ENCODE measurements at regions not wholly inside any gene's neighbourhood (a gene's known extent, or its start where the extent isn't known, plus 50 kb on each side); places are given as distances from the start of the nearest gene placed in this dataset.

DNA sequence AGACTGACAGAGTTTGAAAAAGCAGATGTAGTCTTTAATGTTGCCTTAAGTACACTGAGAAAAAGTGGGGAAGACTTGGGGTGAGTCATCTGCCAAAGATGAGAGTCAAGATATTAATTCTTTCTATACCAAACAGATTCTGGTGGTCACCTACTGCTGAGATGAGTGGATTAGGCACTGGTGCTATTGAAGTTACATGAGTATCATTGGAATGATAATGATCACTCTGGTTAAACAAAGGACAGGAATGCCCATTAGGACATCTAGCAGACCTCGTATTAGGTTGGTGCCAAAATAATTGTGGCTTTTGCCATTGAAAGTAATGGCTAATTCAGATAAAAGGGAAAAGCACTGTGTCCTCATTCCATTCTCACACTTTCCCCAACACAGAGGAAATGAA is 1588.9 kb downstream of the KCNT2 start:
- DNase-seq, result no peak

DNA sequence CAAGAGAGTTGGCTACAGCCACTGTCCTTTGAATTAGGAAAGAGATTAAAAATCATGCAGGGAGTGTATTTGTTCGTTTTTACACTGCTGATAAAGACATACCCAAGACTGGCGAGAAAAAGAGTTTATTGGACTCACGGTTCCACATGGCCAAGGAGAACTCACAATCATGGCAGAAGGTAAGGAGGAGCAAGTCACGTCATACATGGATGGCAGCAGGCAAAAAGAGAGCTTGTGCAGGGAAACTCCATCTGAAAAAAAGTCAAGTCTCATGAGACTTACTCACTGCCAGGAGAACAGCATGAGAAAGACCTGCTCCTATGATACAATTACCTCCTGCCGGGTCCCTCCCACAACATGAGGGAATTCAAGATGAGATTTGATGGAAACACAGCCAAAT is 1595.2 kb downstream of the KCNT2 start:
- no peak for DNase-seq

DNA sequence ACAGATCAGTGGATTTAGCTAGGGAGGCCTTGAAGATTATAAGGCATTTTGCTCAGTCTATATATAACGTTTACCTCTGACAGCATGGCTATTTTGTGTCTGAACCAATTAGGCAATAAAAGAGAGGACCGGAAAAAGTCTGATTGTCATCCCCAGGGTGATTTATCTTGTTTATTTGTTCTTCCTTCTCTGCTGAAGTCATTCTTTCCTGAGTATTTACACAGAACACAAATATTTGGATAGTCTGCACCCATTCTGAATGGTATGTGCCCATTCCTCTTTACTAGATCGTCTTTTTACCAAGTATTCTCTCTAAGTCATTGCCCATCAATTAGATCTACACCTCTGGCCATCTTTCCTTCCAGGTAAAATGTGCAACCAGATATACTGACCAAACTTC is 1602.9 kb downstream of the KCNT2 start:
- no peak for DNase-seq

DNA sequence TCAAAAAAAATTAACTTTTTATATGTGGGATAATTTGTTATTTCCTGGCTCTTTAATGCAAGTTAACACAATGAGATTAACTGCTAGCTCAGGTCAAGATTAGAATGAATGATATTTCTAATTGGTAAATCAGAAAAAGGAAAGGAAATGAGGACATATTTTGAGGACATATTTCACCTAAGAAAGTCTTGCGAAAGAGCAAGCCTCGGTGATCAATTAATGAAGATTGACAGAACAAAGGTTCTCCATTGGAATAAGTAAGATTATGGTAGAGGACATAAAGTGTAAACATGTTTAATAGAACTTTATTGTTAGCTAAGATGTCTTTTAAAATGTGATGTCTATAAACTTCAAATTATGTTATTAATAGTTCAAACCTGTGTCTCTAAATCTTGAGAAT is 1617.8 kb downstream of the KCNT2 start:
- DNase-seq, result no peak

DNA sequence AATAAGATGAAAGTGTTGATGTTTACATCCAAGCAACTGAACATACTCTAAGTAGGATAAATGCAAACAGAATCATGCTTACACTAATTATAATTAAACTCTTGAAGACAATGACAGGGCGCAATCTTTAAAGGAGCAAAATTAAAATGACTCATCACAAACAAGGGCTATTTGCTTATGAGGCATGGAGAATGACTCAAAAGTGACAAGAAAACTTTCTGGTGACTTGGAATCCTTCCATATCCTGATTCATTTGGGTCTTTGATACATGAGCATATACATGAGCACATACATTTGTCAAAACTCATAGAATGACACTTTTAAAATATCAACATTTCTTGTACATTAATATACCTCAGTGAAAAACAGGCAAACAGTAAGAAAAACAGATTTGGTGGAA is 1632.3 kb downstream of the KCNT2 start:
- DNase-seq, result no peak

DNA sequence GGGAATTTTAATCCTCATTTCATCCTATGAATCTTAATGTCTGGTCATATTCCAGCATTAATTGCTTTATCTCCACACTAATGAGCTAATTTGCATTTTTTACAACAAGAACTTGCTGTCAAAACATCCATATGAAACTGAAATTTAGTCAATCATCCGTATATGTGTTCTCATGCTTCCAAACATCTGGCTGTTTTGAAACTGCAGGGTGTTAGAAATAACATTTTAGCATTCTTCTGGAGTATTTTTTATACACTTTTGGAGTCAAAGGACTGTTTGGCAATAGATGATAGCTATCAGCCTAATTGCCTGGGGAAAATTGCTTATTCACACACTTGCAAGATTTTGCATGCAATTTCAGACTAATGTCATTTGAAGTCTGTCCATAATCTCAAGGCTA is 1639.3 kb downstream of the KCNT2 start:
- no peak for DNase-seq

DNA sequence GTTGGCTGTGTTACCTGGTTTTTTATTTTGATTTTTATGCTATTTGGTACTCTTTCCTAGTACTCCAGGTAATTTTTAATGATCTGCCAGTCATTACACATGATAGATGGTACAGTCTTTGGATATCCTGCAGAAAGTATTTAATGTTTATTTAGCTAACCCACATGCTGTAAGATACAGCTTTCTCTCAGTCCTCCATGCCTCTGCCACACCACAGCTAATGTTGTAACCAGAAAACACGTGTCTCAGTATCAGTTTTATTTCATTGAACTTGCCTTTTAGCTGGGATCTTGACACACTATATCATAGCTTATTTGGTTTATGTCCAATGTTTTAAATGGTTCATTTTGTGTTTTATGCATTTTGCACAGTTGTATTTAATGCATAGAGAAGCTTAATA is 1648.4 kb downstream of the KCNT2 start:
- no peak for DNase-seq

DNA sequence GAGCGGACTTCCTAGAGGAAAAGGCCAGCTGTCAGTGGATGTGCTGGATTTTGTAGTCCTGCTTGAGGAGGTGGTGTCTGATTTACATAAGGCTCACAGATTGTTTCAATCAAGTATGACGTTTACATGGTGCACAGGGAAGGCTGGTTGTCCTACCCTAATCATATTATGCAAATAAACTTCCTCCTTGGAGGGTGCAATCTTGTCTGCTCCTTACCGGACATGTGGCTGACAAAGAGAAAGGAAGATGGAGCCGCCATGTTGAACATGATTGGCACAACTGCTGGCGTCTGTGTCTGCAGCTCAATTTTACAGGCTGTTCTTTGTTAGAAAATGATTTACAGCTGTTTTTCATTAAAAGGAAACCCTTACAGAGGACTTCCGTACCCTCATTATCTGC is 1656.1 kb downstream of the KCNT2 start:
- DNase-seq, result no peak

DNA sequence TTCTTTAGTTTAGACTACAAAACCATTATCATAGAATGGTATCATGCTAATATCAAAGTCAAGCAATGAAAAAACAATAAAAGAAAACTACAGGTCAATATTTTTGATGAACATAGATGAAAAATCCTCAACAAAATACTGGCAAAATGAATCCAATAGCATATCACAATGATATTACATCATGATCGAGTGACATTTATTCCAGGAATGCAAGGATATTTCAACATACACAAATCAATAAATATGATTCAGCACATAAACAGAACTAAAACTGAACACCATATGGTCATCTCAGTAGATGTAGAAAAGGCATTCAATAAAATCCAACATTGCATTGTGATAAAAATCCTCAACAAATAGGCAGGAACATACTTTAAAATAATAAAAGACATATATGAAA is 1657.7 kb downstream of the KCNT2 start:
- no peak for DNase-seq

DNA sequence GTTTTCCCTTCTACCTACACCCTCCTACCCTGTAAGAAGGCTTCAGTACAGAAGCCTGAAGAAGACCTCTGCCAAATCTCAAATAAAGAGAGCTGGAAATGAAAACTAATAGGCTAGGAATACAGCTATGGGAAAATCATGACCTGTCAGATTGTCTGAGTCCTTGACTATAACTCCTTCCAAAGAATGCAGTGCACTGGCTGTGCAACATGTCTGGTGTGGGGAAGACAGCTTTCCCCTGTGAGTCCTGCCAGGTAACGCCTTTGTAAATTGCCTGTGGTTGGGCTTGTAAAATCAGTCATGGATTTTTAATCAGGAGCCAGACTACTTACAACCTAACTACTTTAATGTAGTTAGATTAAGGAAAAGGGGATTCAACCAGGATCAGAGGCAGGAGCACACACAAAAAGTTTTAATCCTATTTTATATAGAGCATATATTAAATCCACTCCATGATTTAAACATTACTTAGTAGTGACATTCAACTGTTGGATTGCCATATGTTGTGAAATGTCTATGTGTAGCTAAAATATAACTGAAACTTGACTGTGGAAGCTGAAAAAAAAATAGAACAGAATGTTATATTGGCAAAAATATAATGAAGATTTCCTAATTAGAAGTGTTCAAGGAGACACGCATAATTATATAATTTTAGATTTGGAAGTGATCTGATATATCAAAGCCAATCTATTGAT is 1667.8 kb downstream of the KCNT2 start:
- no peak for DNase-seq

DNA sequence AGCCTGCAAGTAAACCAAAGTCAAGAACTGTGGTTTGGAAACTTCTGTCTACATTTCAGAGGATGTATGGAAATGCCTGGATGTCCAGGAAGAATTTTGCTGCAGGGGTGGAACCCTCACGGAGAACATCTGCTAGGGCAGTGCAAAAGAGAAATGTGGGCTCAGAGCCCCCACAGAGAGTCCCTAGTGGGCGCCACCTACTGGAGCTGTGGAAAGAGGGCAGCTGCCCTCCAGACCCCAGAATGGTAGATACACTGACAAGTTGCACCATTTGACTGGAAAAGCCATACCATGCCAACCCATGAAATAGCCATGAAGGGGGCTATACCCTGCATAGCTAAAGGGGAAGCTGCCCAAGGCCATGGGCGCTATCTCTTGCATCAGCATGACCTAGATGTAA is 1672.4 kb downstream of the KCNT2 start:
- no peak for DNase-seq

DNA sequence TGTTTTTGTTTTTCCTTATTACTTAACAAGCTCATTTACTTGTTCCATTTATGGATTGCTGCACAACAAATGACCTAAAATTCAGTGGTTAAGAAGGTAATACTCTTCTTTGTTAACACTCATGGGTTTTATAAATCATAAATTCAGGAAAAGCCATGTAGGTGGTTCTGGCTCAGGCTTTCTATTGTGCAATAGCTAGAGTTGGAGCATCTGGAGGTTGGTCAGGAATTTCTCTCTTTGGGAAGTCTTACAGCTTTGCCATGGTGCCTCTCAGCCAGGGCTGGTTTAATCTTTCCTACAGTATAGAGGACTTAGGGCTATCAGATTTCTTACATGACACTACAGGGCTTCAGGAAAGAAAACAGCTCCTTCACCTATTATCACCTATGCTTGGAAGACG is 1677.1 kb downstream of the KCNT2 start:
- DNase-seq, result no peak

DNA sequence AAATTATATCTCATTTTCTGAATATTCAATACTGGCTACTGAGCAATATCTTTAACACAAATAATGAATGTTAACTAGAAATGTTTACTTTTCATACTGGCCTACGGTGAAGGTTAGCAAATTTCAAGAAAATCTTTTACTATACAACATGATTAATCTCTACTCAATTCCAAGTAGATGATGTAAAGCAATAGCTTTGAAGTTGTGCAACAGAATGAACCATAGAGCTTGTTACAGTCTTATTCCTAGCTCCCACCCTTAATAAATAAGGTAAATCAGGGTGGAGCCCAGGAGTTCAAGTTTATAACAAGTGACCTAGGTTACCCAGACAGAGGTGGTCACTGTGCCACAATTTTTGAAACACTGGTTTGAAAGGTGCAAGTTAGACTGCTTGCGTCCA is 1678.1 kb downstream of the KCNT2 start:
- DNase-seq, result no peak

DNA sequence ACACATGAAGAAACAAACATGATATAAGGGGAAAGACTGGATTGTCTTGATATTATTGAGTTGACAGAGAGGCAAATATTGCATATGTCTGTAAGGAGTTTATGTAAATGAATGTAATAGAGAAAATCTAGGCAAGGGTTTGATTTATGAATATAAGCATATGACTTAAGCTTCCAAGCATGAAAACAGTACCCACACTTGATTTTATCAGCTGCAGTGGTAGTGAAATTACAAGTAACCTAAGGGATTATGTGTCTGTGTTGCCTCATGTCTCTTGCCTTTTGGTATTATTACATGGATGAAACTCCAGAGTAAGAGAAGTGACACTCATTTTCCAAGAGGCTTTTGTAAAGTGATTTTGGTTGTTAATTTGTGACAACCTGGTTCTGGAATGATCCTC is 1678.9 kb downstream of the KCNT2 start:
- DNase-seq, result no peak

DNA sequence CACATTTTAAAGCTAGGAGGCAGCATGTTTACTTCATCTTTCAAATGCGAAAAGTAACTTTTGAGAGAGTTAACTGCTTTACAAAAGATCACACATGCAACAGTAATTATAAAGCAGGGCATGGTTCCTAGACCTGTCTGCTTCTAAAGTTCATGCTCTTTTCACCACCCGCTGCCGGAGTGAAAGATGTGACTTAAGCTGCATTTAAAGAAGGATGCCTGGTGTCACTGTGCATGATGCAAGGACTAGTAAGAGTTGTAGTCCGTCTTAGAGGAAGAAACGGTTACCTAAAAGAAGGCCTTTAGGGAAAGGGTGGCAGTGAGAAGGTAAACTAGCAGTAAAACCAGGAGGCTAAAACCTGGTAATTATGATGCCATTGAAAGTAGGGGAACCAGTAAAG is 1689.1 kb downstream of the KCNT2 start:
- no peak for DNase-seq

DNA sequence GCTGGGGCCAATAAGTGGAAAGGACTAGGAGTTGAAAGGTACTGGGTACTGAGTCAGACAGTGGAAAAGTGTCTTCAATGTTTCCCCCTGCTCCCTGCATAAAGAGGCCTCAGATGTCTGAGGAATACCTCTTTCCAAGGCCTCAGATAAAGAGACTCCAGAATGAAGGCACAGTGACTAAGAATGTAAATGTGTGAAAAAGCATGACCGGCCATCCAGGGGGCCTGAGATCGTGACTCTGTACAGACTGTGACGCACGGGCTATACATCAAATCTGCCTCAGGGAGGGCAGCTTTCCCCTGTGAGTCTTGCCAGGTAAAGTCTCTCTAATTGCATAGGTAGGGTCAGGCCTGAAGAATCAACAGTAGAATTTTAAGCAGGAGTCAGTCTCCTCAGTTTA is 1690.5 kb downstream of the KCNT2 start:
- no peak for DNase-seq

DNA sequence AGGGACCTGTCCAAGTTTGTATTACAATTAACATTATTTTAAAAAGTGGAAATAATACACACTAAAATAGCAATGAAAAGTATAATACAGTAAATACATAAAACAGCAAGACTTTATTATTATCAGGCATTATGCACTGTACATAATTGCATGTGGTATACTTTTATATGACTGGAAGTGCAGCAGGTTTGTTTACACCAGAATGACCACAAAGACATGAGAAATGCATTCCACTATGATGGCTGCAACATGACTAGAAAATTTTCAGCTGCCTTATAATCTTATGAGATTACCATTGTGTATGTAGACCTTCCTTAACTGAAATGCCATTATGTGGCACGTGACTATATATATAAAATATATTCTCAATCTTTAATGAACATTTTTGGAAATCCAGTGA is 1699.6 kb downstream of the KCNT2 start:
- no peak for DNase-seq

DNA sequence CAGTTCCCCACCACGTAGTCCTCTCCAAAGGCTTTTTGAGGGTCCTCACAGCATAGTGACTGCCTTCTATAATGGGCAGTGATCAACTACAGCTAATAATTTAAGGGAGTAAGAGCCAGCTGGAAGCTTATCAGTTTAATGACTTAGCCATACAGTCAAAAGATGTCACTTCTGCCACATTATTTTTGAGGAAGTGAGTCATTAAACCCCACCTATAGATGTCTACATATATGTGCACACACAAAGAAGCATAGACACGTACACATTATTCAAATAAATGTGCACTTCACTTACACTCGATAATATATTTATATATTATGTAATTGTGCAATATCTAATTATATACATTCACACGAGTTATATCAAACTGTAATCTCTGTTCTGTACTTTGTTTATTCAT is 1704.7 kb downstream of the KCNT2 start:
- no peak for DNase-seq

DNA sequence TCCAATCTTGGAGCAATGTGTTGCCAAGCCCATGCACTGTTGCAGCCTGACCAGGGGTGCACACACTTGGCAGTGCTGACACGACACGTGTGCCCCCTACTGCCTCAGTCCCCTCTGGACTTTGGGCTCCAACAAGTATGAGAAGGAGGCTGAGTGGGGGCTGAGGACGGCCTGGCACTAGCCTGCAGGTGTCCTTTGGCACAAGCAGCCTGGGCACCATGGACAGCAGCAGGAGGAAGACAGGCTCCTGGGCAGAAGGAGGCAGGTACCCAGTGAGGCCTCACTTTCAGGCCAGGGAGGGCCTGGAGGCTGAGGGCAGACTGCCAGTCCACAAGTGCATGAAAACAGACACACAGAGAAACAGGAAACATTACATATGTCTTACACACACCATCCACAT is 1702.9 kb upstream of the B3GALT2 start:
- DNase-seq, result no peak

DNA sequence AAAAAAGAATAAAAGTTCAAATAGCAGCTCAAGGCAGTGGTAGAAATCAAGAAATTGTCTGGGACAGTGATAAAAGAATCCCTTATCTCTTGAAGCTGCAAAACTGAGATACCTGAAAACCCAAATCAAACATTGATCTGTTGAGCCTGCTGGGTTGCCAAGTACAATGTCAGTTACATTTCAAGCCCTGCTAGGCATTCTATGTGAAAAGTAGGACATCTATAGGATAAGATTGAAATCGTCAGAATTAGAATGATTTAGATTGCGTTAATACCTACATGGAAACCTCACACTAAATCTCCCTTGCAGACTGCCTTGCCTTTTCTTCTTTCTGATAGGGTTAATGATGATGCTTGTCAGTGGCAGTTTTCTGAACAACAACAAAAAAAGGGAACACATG is 1684.4 kb upstream of the B3GALT2 start:
- no peak for DNase-seq

DNA sequence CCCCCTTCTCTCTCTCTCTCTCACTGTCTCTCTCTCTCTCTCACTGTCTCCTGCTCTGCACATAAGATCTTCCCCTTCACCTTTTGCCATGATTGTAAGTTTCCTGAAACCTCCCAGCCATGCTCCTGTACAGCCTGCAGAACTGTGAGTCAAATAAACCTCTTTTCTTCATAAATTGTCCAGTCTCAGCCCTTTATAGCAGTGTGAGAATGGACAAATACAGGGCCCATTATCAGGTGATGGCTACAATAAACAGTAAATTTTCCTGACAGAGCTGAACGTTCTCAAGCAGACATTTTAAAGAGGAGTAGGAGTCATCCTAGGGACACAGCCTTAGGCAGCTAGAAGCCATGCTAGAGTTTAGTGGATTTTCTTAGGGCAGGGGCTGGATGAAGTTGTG is 1679.7 kb upstream of the B3GALT2 start:
- no peak for DNase-seq

DNA sequence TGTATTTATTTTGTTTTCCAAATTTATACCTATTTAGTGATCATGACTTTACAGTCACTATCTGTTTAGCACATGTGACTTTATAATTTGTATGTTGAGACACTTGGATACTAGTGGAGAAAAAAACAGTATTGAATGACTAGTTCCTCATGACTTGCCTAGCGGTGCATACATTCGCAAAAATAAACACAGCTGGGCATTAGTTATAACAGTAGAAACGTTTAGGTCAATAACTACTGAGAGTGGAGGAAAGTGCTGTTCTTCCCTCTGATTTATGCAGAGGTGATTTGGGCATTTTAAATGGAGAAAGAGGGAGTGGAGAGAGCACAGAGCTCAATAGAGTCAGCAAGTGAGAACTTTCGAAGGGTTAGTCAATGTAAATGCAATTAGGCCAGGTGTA is 1679.0 kb upstream of the B3GALT2 start:
- DNase-seq, result no peak

DNA sequence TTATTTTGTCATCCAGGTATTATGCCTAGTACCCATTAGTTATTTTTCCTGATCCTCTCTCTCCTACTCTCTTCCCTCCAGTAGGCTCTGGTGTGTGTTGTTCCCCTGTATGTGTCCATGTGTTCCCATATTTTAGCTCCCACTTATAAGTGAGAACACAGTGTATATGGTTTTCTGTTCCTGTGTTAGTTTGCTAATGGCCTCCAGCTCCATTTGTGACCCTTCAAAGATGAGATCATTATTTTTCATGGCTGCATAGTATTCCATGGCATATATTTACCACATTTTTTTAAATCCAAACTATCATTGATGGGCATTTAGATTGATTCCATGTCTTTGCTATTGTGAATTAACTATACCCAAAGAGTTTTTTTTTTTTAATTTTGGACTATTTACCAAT is 1675.7 kb upstream of the B3GALT2 start:
- DNase-seq, result no peak

DNA sequence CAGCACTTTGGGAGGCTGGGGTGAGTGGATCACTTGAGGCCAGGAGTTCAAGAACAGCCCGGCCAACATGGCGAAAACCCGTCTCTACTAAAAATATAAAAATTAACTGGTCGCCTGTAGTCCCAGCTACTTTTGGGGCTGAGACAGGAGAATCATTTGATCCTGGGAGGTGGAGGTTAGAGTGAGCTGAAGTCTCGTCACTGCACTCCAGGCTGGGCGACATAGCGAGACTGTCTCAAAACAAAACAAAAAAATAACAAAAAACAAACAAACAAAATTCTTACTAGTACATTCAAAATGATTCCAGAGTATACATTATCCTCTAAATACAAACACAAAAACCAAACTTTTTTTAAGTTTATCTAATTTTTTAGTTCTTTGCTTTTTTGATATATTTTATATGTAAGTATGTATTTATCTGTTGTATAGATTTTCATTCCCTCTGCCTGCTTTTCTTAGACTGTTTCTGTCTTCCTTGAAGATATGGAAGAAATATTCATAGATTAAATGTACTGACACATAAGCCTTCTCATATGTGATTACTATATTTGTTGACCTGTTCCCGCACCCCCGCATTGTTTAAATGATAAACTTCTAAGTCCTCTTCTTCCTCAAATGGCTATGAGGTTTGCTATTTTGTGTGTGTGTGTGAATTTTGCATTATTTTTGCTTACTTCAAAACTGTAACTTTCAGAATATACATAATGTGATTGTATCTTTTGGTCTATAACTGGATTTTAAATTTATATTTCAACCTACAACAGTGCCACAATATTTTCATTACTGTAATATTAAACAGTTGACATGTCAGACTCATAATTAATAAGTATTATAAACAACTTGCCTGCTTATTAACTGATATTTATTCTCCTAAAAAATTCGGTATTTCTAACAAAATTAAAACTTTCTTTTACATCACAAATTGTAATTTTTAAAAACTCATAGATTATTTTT is 1674.1 kb upstream of the B3GALT2 start:
- DNase-seq, result no peak
